SKM-1 (cell line): ENCODE measurements at regions not wholly inside any gene's neighbourhood (a gene's known extent, or its start where the extent isn't known, plus 50 kb on each side); places are given as distances from the start of the nearest gene placed in this dataset.

ENCODE experiments used
- DNase-seq: peaks from one replicate; lab custom pipeline; 2025; ENCODE audit not compliant: unreplicated experiment; lab: John Stamatoyannopoulos, UW

GRCh38 chr1:230517326-230517725, 91.2 kb upstream of the PGBD5 start:
- DNase-seq, result no peak

GRCh38 chr1:230516889-230517288, 90.8 kb upstream of the PGBD5 start:
- DNase-seq, result no peak

GRCh38 chr1:230515451-230516145, 89.5 kb upstream of the PGBD5 start:
- DNase-seq, result no peak

- DNase-seq, result no peak
Measured at GRCh38 chr1:230510496-230510895, 84.4 kb upstream of the PGBD5 start.

GRCh38 chr1:230509281-230509977, 83.3 kb upstream of the PGBD5 start:
- DNase-seq, result no peak

- no peak for DNase-seq
Measured at GRCh38 chr1:230507666-230508402, 81.7 kb upstream of the PGBD5 start.

- no peak for DNase-seq
Measured at GRCh38 chr1:230507236-230507635, 81.1 kb upstream of the PGBD5 start.

- DNase-seq, result no peak
Measured at GRCh38 chr1:230506451-230506850, 80.3 kb upstream of the PGBD5 start.

GRCh38 chr1:230504310-230504709, 78.2 kb upstream of the PGBD5 start:
- no peak for DNase-seq

- DNase-seq, result no peak
Measured at GRCh38 chr1:230503726-230504125, 77.6 kb upstream of the PGBD5 start.

GRCh38 chr1:230502996-230503395, 76.9 kb upstream of the PGBD5 start:
- no peak for DNase-seq

GRCh38 chr1:230502306-230502705, 76.2 kb upstream of the PGBD5 start:
- DNase-seq, result no peak

GRCh38 chr1:230501849-230502248, 75.7 kb upstream of the PGBD5 start:
- no peak for DNase-seq

- no peak for DNase-seq
Measured at GRCh38 chr1:230501242-230501641, 75.1 kb upstream of the PGBD5 start.

- DNase-seq, result no peak
Measured at GRCh38 chr1:230500063-230500462, 73.9 kb upstream of the PGBD5 start.

GRCh38 chr1:230499496-230499895, 73.4 kb upstream of the PGBD5 start:
- DNase-seq, result no peak

GRCh38 chr1:230498704-230499103, 72.6 kb upstream of the PGBD5 start:
- no peak for DNase-seq

- DNase-seq, result no peak
Measured at GRCh38 chr1:230496451-230496850, 70.3 kb upstream of the PGBD5 start.

- DNase-seq, result no peak
Measured at GRCh38 chr1:230495891-230496385, 69.8 kb upstream of the PGBD5 start.

GRCh38 chr1:230495076-230495475, 68.9 kb upstream of the PGBD5 start:
- DNase-seq, result no peak

- no peak for DNase-seq
Measured at GRCh38 chr1:230494514-230494913, 68.4 kb upstream of the PGBD5 start.

GRCh38 chr1:230494026-230494425, 67.9 kb upstream of the PGBD5 start:
- DNase-seq, result no peak
